ENCODE measurements at regions not wholly inside any gene's neighbourhood (a gene's known extent, or its start where the extent isn't known, plus 50 kb on each side); places are given as distances from the start of the nearest gene placed in this dataset.

- TF ChIP-seq RB1 (IDR thresholded peaks at IDR 0.05; ENCODE audit: borderline replicate concordance) (no peak), RELA (IDR thresholded peaks at IDR 0.05; ENCODE audit: borderline replicate concordance, partially characterized antibody) (no peak), PKNOX1 (IDR thresholded peaks at IDR 0.05) (no peak), GATAD2B (conservative IDR thresholded peaks at IDR 0.05; ENCODE audit: low read depth) (no peak)
These were observed 235.0 kb upstream of the IGFBP3 start (continued) for GRCh38 chr7:46156086-46156485.

- WGBS (ENCODE audit: insufficient coverage, insufficient replicate concordance, low lambda C conversion rate, missing lambda C conversion rate) = 46% methylated on average over 4 of the region's 4 CpGs
- H2AFZ ChIP-seq (ENCODE audit: control insufficient read depth, low read depth, low read length) = no peak overlapping the region
- H3K4me3 ChIP-seq = no peak overlapping the region
- no peaks in the 10 kb centered on the region for H3K9me3 ChIP-seq (replicated peaks; ENCODE audit: control insufficient read depth, insufficient read depth, low read length)
- H3K36me3 ChIP-seq (ENCODE audit: control insufficient read depth in 2 of 2, insufficient read depth in 2 of 2, low read length in 1 of 2) = no peaks in the 10 kb centered on the region
- no peaks in the 10 kb centered on the region for H4K20me1 ChIP-seq (ENCODE audit: control insufficient read depth, insufficient read depth)
- no peaks in the 10 kb centered on the region for H3K27me3 ChIP-seq (replicated peaks in 1 of 2; ENCODE audit: control insufficient read depth in 2 of 2, insufficient read depth in 2 of 2, low read length in 1 of 2)
- no peaks in the 10 kb centered on the region for H3K79me2 ChIP-seq (ENCODE audit: control insufficient read depth, insufficient read depth, low read length)
- no peak overlapping the region for H3K9ac ChIP-seq (ENCODE audit: control insufficient read depth, insufficient read depth, low read length)
- no peak overlapping the region for H3K27ac ChIP-seq (ENCODE audit: control insufficient read depth, insufficient read depth)
- in situ Hi-C loops (cut with MboI) (no loop called here), intact Hi-C loops (cut with micrococcal nuclease; ENCODE audit: unreplicated experiment) (loop anchor here (2.0 kb wide), 1 partner anchor 135 kb away; no protein-coding TSS in a partner anchor)
- CTCF ChIA-PET = interaction anchor here (0.8 to 5.5 kb wide), 2 partner anchors 185 to 232 kb away, joined by 3 to 32 read pairs; partner anchors contain the start of gene IGFBP3
- no peak overlapping the region for H3K4me2 ChIP-seq (ENCODE audit: control insufficient read depth, insufficient read depth)
- no TSS peak for BruUV-seq (replicated peaks)
- no peak for ATAC-seq
- POLR2A ChIA-PET = interaction anchor here (0.7 to 2.8 kb wide), 3 partner anchors 16 to 232 kb away, joined by 3 to 10 read pairs (median 3); no protein-coding TSS in a partner anchor
- FAIRE-seq = no peak
- TF ChIP-seq SREBF1 (IDR thresholded peaks at IDR 0.05; ENCODE audit: low read length) (no peak), MXI1 (IDR thresholded peaks at IDR 0.05; ENCODE audit: low read depth, low read length) (no peak), HCFC1 (IDR thresholded peaks at IDR 0.05; ENCODE audit: low read length) (no peak), ZBTB33 (IDR thresholded peaks at IDR 0.05) (no peak), PAX8 (IDR thresholded peaks at IDR 0.05) (no peak), TAF1 (IDR thresholded peaks at IDR 0.05; ENCODE audit: borderline replicate concordance, low read depth, low read length) (no peak), ZNF622 (IDR thresholded peaks at IDR 0.05) (no peak), CREM (IDR thresholded peaks at IDR 0.05; ENCODE audit: low read depth) (no peak), CHD4 (IDR thresholded peaks at IDR 0.05) (no peak), POU2F2 (IDR thresholded peaks at IDR 0.05; ENCODE audit: borderline replicate concordance, low read depth, low read length) (no peak), BRCA1 (IDR thresholded peaks at IDR 0.05; ENCODE audit: low read depth, low read length) (no peak)
- H3K4me1 ChIP-seq (ENCODE audit: control insufficient read depth, insufficient read depth, low read length) = peaks cover 8% of the 10 kb centered on the region
- SMC1A ChIA-PET (ENCODE audit: uncharacterized antibody, unreplicated experiment) = interaction anchor here (0.9 to 1.6 kb wide), 5 partner anchors 8 to 191 kb away, joined by 3 to 6 read pairs (median 4); no protein-coding TSS in a partner anchor
- RAD21 ChIA-PET (ENCODE audit: unreplicated experiment) = interaction anchor here (1.2 to 4.7 kb wide), 5 partner anchors 16 to 216 kb away, joined by 3 to 34 read pairs (median 16); no protein-coding TSS in a partner anchor
- DNase-seq (ENCODE audit: low read depth, low spot score) = no peak
These were observed 234.3 kb upstream of the IGFBP3 start for GRCh38 chr7:46155367-46155766.
